Loucy (cell line): ENCODE measurements at regions not wholly inside any gene's neighbourhood (a gene's known extent, or its start where the extent isn't known, plus 50 kb on each side); places are given as distances from the start of the nearest gene placed in this dataset.

Experiments
- H2AFZ ChIP-seq: fragments of 200-600 bp; sonication (generic); 2 replicates; pipeline ENCODE4 v1.6.0; 2016; ENCODE audit warnings: antibody characterized with exemption, mild to moderate bottlenecking, low read length, moderate library complexity
- H3F3A ChIP-seq: fragments of 200-600 bp; 2 replicates; pipeline ENCODE4 v1.6.0; 2016; ENCODE audit warnings: antibody characterized with exemption, low read depth, mild to moderate bottlenecking
- H3K27me3 ChIP-seq: fragments of 200-600 bp; sonication (generic); 2 replicates; pipeline ENCODE4 v1.6.1; 2014; ENCODE audit warnings: low read length, mild to moderate bottlenecking; ENCODE audit not compliant: insufficient read depth, poor library complexity, severe bottlenecking
- H3K36me3 ChIP-seq: fragments of 200-600 bp; sonication (generic); 2 replicates; pipeline ENCODE4 v1.6.1; 2016; ENCODE audit warnings: low read length; ENCODE audit not compliant: insufficient read depth
- H3K4me1 ChIP-seq: fragments of 200-600 bp; sonication (generic); 2 replicates; pipeline ENCODE4 v1.5.1; 2014; ENCODE audit warnings: low read length, mild to moderate bottlenecking; ENCODE audit not compliant: insufficient read depth, poor library complexity, severe bottlenecking
- H3K4me2 ChIP-seq: fragments of 200-600 bp; sonication (generic); 2 replicates; pipeline ENCODE4 v1.6.0; 2014; ENCODE audit warnings: antibody characterized with exemption, low read length, low read depth, mild to moderate bottlenecking; ENCODE audit not compliant: poor library complexity, severe bottlenecking
- H3K4me3 ChIP-seq: fragments of 200-600 bp; sonication (generic); 2 replicates; pipeline ENCODE4 v1.5.1; 2014; ENCODE audit warnings: low read length, mild to moderate bottlenecking, mixed read lengths; ENCODE audit not compliant: poor library complexity, severe bottlenecking
- H3K79me2 ChIP-seq: fragments of 200-600 bp; sonication (generic); 2 replicates; pipeline ENCODE4 v1.6.1; 2014; ENCODE audit warnings: low read length; ENCODE audit not compliant: insufficient read depth
- H3K9ac ChIP-seq: fragments of 200-600 bp; sonication (generic); 2 replicates; pipeline ENCODE4 v1.6.0; 2014; ENCODE audit warnings: mild to moderate bottlenecking, low read depth, low read length, moderate library complexity; ENCODE audit not compliant: poor library complexity, severe bottlenecking
- H3K9me2 ChIP-seq: fragments of 200-600 bp; sonication (generic); replicated peaks from 2 replicates; pipeline ENCODE4 v1.6.1; 2016; ENCODE audit warnings: low read depth, low read length, mixed read lengths
- H3K9me3 ChIP-seq: fragments of 200-600 bp; sonication (generic); 2 replicates; pipeline ENCODE4 v1.6.1; 2014; ENCODE audit warnings: mild to moderate bottlenecking, antibody characterized with exemption, low read length, low read depth; ENCODE audit not compliant: insufficient read depth
- H4K20me1 ChIP-seq: fragments of 200-600 bp; sonication (generic); 2 replicates; pipeline ENCODE4 v1.6.0; 2014; ENCODE audit warnings: antibody characterized with exemption, low read length, mild to moderate bottlenecking; ENCODE audit not compliant: insufficient read depth, poor library complexity, severe bottlenecking
- CTCF ChIP-seq: fragments of 200-600 bp; sonication (generic); conservative IDR thresholded peaks from 2 replicates; pipeline ENCODE4 v1.5.1; 2014; ENCODE audit warnings: mild to moderate bottlenecking, antibody characterized with exemption, low read length
- EZH2phosphoT487 ChIP-seq: fragments of 200-600 bp; IDR thresholded peaks from 2 replicates; pipeline ENCODE4 v1.6.1; 2018; ENCODE audit warnings: antibody characterized with exemption, mild to moderate bottlenecking, moderate library complexity, borderline replicate concordance

GRCh38 chr7:15081891-15082290, 179.3 kb upstream of the DGKB start:
- Histone ChIP-seq H3K9me2 (no peaks in the 10 kb centered on the region), H3K4me3 (no peak overlapping the region), H3K27me3 (no peaks in the 10 kb centered on the region), H3K79me2 (no peaks in the 10 kb centered on the region), H3K9ac (no peak overlapping the region), H3F3A (no peaks in the 10 kb centered on the region), H3K4me2 (no peak overlapping the region), H4K20me1 (no peaks in the 10 kb centered on the region), H3K4me1 (no peaks in the 10 kb centered on the region), H3K36me3 (no peaks in the 10 kb centered on the region), H2AFZ (no peak overlapping the region), H3K9me3 (no peaks in the 10 kb centered on the region)
- TF ChIP-seq EZH2phosphoT487 (no peak), CTCF (no peak)

GRCh38 chr7:15073301-15073700, 170.8 kb upstream of the DGKB start:
- H2AFZ ChIP-seq: no peak overlapping the region
- H3K9me2 ChIP-seq: no peaks in the 10 kb centered on the region
- H3K4me2 ChIP-seq: no peak overlapping the region
- no peaks in the 10 kb centered on the region for H3K9me3 ChIP-seq
- H3K36me3 ChIP-seq: no peaks in the 10 kb centered on the region
- H3K4me1 ChIP-seq: no peaks in the 10 kb centered on the region
- H3K79me2 ChIP-seq: no peaks in the 10 kb centered on the region
- no peaks in the 10 kb centered on the region for H4K20me1 ChIP-seq
- H3K27me3 ChIP-seq: no peaks in the 10 kb centered on the region
- TF ChIP-seq EZH2phosphoT487 (no peak), CTCF (no peak)
- no peak overlapping the region for H3K9ac ChIP-seq
- H3F3A ChIP-seq: no peaks in the 10 kb centered on the region
- H3K4me3 ChIP-seq: no peak overlapping the region

- no peaks in the 10 kb centered on the region for H3K9me3 ChIP-seq
- H3K27me3 ChIP-seq: no peaks in the 10 kb centered on the region
- no peak overlapping the region for H3K4me3 ChIP-seq
- no peaks in the 10 kb centered on the region for H3F3A ChIP-seq
- no peak overlapping the region for H3K9ac ChIP-seq
- no peaks in the 10 kb centered on the region for H3K79me2 ChIP-seq
- H3K36me3 ChIP-seq: no peaks in the 10 kb centered on the region
- H3K4me2 ChIP-seq: no peak overlapping the region
- no peaks in the 10 kb centered on the region for H3K4me1 ChIP-seq
- no peaks in the 10 kb centered on the region for H3K9me2 ChIP-seq
- no peak for TF ChIP-seq EZH2phosphoT487
- TF ChIP-seq CTCF: no peak
- no peak overlapping the region for H2AFZ ChIP-seq
- H4K20me1 ChIP-seq: no peaks in the 10 kb centered on the region
Observed at GRCh38 chr7:15068324-15068723, 165.8 kb upstream of the DGKB start.
